Liver (tissue), 3 donors: ENCODE measurements at regions not wholly inside any gene's neighbourhood (a gene's known extent, or its start where the extent isn't known, plus 50 kb on each side); places are given as distances from the start of the nearest gene placed in this dataset.

Experiments used
- CTCF ChIP-seq: fragments of 150-350 bp; IDR thresholded peaks from 2 replicates; pipeline ENCODE4 v1.5.1; 2017; ENCODE audit warnings: improper control_type of control experiment, low read depth, low read length; ENCODE audit not compliant: missing input control
- EGR1 ChIP-seq, 2 donors: IDR thresholded peaks; 2 replicates each; pipeline ENCODE4 v1.6.1; 2016 to 2018; ENCODE audit warnings: antibody characterized with exemption in 2 of 2, low read depth in 2 of 2
- FOXA1 ChIP-seq: IDR thresholded peaks from 2 replicates; pipeline ENCODE4 v1.6.1; 2016; ENCODE audit warnings: antibody characterized with exemption
- FOXA2 ChIP-seq: IDR thresholded peaks from 2 replicates; pipeline ENCODE4 v1.6.1; 2016; ENCODE audit warnings: antibody characterized with exemption
- GABPA ChIP-seq, 2 donors: IDR thresholded peaks in 1 of 2; conservative IDR thresholded peaks in 1 of 2; 2 replicates each; pipeline ENCODE4 v1.6.1; 2016; ENCODE audit warnings: antibody characterized with exemption in 2 of 2, mild to moderate bottlenecking in 1 of 2, moderate library complexity in 1 of 2
- HNF4A ChIP-seq, 2 donors: conservative IDR thresholded peaks; 2 replicates each; pipeline ENCODE4 v1.6.1; 2016; ENCODE audit warnings: antibody characterized with exemption in 2 of 2, mild to moderate bottlenecking in 2 of 2
- JUND ChIP-seq, 2 donors: IDR thresholded peaks; 2 replicates each; pipeline ENCODE4 v1.6.1; 2016; ENCODE audit warnings: antibody characterized with exemption in 2 of 2
- MAX ChIP-seq: IDR thresholded peaks from 2 replicates; pipeline ENCODE4 v1.6.1; 2016; ENCODE audit warnings: antibody characterized with exemption
- RAD21 ChIP-seq, 2 donors: IDR thresholded peaks; 2 replicates each; pipeline ENCODE4 v1.6.1; 2016; ENCODE audit warnings: antibody characterized with exemption in 2 of 2, mild to moderate bottlenecking in 2 of 2
- REST ChIP-seq: IDR thresholded peaks from 2 replicates; pipeline ENCODE4 v1.6.1; 2016; ENCODE audit warnings: antibody characterized with exemption, mild to moderate bottlenecking
- TAF1 ChIP-seq: conservative IDR thresholded peaks from 2 replicates; pipeline ENCODE4 v1.6.1; 2016; ENCODE audit warnings: antibody characterized with exemption, mild to moderate bottlenecking
- YY1 ChIP-seq: IDR thresholded peaks from 2 replicates; pipeline ENCODE4 v1.6.1; 2016; ENCODE audit warnings: antibody characterized with exemption, mild to moderate bottlenecking
- donor health status: healthy.
- donor health status: healthy.

- no peak for TF ChIP-seq CTCF
- TF ChIP-seq YY1 = no peak
- no peak for TF ChIP-seq JUND (IDR thresholded peaks at IDR 0.05)
- no peak for TF ChIP-seq FOXA2
- TF ChIP-seq GABPA (IDR thresholded peaks at IDR 0.05 in 1 of 2, conservative IDR thresholded peaks at IDR 0.05 in 1 of 2) = no peak
- TF ChIP-seq HNF4A (conservative IDR thresholded peaks at IDR 0.05) = no peak
- TF ChIP-seq FOXA1 = no peak
- TF ChIP-seq MAX = no peak
- TF ChIP-seq TAF1 = no peak
- no peak for TF ChIP-seq REST
- TF ChIP-seq RAD21 (IDR thresholded peaks at IDR 0.05) = no peak
- no peak for TF ChIP-seq EGR1 (IDR thresholded peaks at IDR 0.05; ENCODE audit: low read depth in 2 of 2)
Measured at GRCh38 chr13:70237131-70237530, 128.9 kb upstream of the KLHL1 start.
